Mucosa of descending colon (tissue), 3 donors: ENCODE measurements at regions not wholly inside any gene's neighbourhood (a gene's known extent, or its start where the extent isn't known, plus 50 kb on each side); places are given as distances from the start of the nearest gene placed in this dataset.

Source experiments
- ATAC-seq: fragments of 200-7000 bp; cut with Tn5 transposase; one replicate; pipeline ENCODE4 v1.9.1; 2020; ENCODE audit warnings: mild to moderate bottlenecking, moderate library complexity
- DNase-seq, 3 donors: peaks; one replicate each; pipeline ENCODE4 v3.0.0-alpha.2; 2020
- H3K36me3 ChIP-seq: fragments of 200-600 bp; one replicate; pipeline ENCODE4 v1.8.0; 2021; ENCODE audit warnings: low read depth, mild to moderate bottlenecking
- H3K4me1 ChIP-seq: fragments of 200-600 bp; one replicate; pipeline ENCODE4 v1.8.0; 2021; ENCODE audit warnings: low read depth, mild to moderate bottlenecking
- H3K4me3 ChIP-seq: fragments of 200-600 bp; one replicate; pipeline ENCODE4 v1.8.0; 2021; ENCODE audit warnings: mild to moderate bottlenecking
- H3K9me3 ChIP-seq: fragments of 200-600 bp; one replicate; pipeline ENCODE4 v1.8.0; 2021; ENCODE audit warnings: mild to moderate bottlenecking
- CTCF ChIP-seq: fragments of 200-600 bp; IDR thresholded peaks from one replicate; pipeline ENCODE4 v1.8.0; 2022; ENCODE audit warnings: antibody characterized with exemption, mild to moderate bottlenecking
- intact Hi-C, 2 donors: fragments of 100-400 bp; cut with DNase I in 1 of 2; cut with micrococcal nuclease in 1 of 2; formaldehyde crosslinking; loops; one replicate each; pipeline versions ENCODE4 v1.11.0 to v1.11.1; 2022; cut with DNase I, micrococcal nuclease
- donor health status: DM: no; HTN: no; CAD: no; lungs with moderate emphysema.
- donor health status: DM: no; HTN: no; CAD: no.
- donor health status: DM: no; HTN: yes; CAD: no.

GRCh38 chr16:79966226-79966625 is 365.7 kb upstream of the MAF start:
- no peak overlapping the region for H3K4me3 ChIP-seq
- intact Hi-C loops = no loop called here
- TF ChIP-seq CTCF = no peak
- ATAC-seq (no peak), DNase-seq (no peak)
- no peaks in the 10 kb centered on the region for H3K9me3 ChIP-seq
- no peaks in the 10 kb centered on the region for H3K36me3 ChIP-seq
- H3K4me1 ChIP-seq = no peaks in the 10 kb centered on the region

GRCh38 chr16:79965718-79966117 is 365.2 kb upstream of the MAF start:
- H3K4me3 ChIP-seq = no peak overlapping the region
- intact Hi-C loops = no loop called here
- ATAC-seq (no peak), DNase-seq (no peak)
- H3K9me3 ChIP-seq = no peaks in the 10 kb centered on the region
- H3K4me1 ChIP-seq = no peaks in the 10 kb centered on the region
- TF ChIP-seq CTCF = no peak
- no peaks in the 10 kb centered on the region for H3K36me3 ChIP-seq

GRCh38 chr16:79964104-79964503 is 363.6 kb upstream of the MAF start:
- no peaks in the 10 kb centered on the region for H3K4me1 ChIP-seq
- no peak for TF ChIP-seq CTCF
- DNase-seq (no peak), ATAC-seq (no peak)
- intact Hi-C loops = no loop called here
- no peak overlapping the region for H3K4me3 ChIP-seq
- no peaks in the 10 kb centered on the region for H3K36me3 ChIP-seq
- H3K9me3 ChIP-seq = no peaks in the 10 kb centered on the region

- Histone ChIP-seq H3K9me3 (no peaks in the 10 kb centered on the region), H3K4me3 (no peak overlapping the region), H3K4me1 (no peaks in the 10 kb centered on the region), H3K36me3 (no peaks in the 10 kb centered on the region)
- no peak for DNase-seq
- ATAC-seq = no peak
- intact Hi-C loops = no loop called here
- TF ChIP-seq CTCF = no peak
Observed at GRCh38 chr16:79962962-79963361, 362.4 kb upstream of the MAF start.

- DNase-seq = no peak
- ATAC-seq = no peak
- no peaks in the 10 kb centered on the region for H3K36me3 ChIP-seq
- intact Hi-C loops = no loop called here
- no peak overlapping the region for H3K4me3 ChIP-seq
- no peak for TF ChIP-seq CTCF
- no peaks in the 10 kb centered on the region for H3K4me1 ChIP-seq
- no peaks in the 10 kb centered on the region for H3K9me3 ChIP-seq
Observed at GRCh38 chr16:79959226-79959625, 358.7 kb upstream of the MAF start.
